ENCODE measurements at regions not wholly inside any gene's neighbourhood (a gene's known extent, or its start where the extent isn't known, plus 50 kb on each side); places are given as distances from the start of the nearest gene placed in this dataset.

DNA sequence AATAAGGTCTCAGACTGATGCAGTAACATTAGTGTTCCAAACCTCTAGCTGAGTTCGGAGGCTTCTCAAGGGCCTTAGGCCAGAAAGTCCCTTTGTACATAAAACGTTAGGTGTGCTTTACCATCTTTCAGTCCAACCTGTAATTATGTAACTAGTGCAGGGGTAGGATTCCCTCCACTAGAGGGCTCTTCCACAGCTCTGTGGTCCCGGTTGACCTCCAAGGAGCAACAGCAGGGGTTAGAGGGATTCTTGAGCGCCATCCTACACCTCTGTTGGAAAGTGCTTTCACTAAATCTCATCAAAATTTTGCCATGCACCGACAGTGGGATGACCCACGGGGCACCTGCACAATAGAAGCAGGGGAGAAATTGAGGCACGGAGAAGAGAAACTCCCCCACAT lies 155.8 kb upstream of the LRP1B start:
- TF ChIP-seq CHD2 (IDR thresholded peaks at IDR 0.05; ENCODE audit: low read length) = no peak
- TF ChIP-seq FOSL1 (IDR thresholded peaks at IDR 0.05; ENCODE audit: insufficient read depth, low read depth, low read length) = no peak
- TF ChIP-seq POLR2A (IDR thresholded peaks at IDR 0.05; ENCODE audit: control extremely low read depth in 1 of 2, low read depth in 2 of 2, low read length in 2 of 2) = no peak
- no peak for TF ChIP-seq POLR2AphosphoS5 (IDR thresholded peaks at IDR 0.05; ENCODE audit: low read depth, low read length)

All from H1 (cell line).